SJCRH30 (cell line): ENCODE measurements at regions not wholly inside any gene's neighbourhood (a gene's known extent, or its start where the extent isn't known, plus 50 kb on each side); places are given as distances from the start of the nearest gene placed in this dataset.
"Not testable (repeated sequence)": the region's sequence is repeated elsewhere in the genome, so short reads cannot be mapped to it uniquely, and the experiment has no call there.

Source experiments
- DNase-seq, 2 experiments: peaks; one replicate each; pipeline ENCODE4 v3.0.0-alpha.2; 2015 to 2020
- H3K27ac ChIP-seq: fragments of 250-450 bp; sonication (Bioruptor Pico); 2 replicates; pipeline ENCODE4 v1.5.1; 2020; ENCODE audit warnings: mild to moderate bottlenecking, moderate library complexity
- H3K27me3 ChIP-seq: fragments of 250-450 bp; sonication (Bioruptor Pico); 2 replicates; pipeline ENCODE4 v1.5.1; 2020; ENCODE audit warnings: mild to moderate bottlenecking, moderate library complexity
- H3K36me3 ChIP-seq: fragments of 250-450 bp; sonication (Bioruptor Pico); 2 replicates; pipeline ENCODE4 v1.5.1; 2020; ENCODE audit warnings: mild to moderate bottlenecking, moderate library complexity
- H3K4me1 ChIP-seq: fragments of 250-450 bp; sonication (Bioruptor Pico); 2 replicates; pipeline ENCODE4 v1.5.1; 2020; ENCODE audit warnings: mild to moderate bottlenecking, moderate library complexity
- H3K4me3 ChIP-seq: fragments of 250-450 bp; sonication (Bioruptor Pico); 2 replicates; pipeline ENCODE4 v1.5.1; 2020; ENCODE audit warnings: mild to moderate bottlenecking, moderate library complexity
- H3K9me3 ChIP-seq: fragments of 250-450 bp; sonication (Bioruptor Pico); replicated peaks from 2 replicates; pipeline ENCODE4 v1.5.1; 2020; ENCODE audit warnings: mild to moderate bottlenecking, moderate library complexity

GRCh38 chr15:31221936-31222515 lies 104.6 kb upstream of the KLF13 start:
- Histone ChIP-seq H3K4me1 (peaks cover 18% of the 10 kb centered on the region), H3K4me3 (no peak overlapping the region), H3K9me3 (no peaks in the 10 kb centered on the region), H3K27ac (no peak overlapping the region), H3K27me3 (peaks cover 4% of the 10 kb centered on the region; the same call in 1 of the 2 replicates), H3K36me3 (no peaks in the 10 kb centered on the region)
- no peak for DNase-seq

- DNase-seq, result no peak
These were observed 103.8 kb upstream of the KLF13 start for GRCh38 chr15:31222773-31223341.

GRCh38 chr15:31223478-31224350 lies 102.9 kb upstream of the KLF13 start:
- Histone ChIP-seq H3K4me1 (peaks cover 18% of the 10 kb centered on the region), H3K9me3 (no peaks in the 10 kb centered on the region), H3K27ac (no peak overlapping the region), H3K36me3 (no peaks in the 10 kb centered on the region), H3K4me3 (peak overlapping the region; percentile 22), H3K27me3 (no peaks in the 10 kb centered on the region)
- peak; percentile 31 to 55 for DNase-seq

More at GRCh38 chr15:31222773-31223341, 103.8 kb upstream of the KLF13 start:
- Histone ChIP-seq H3K4me3 (no peak overlapping the region), H3K4me1 (peaks cover 18% of the 10 kb centered on the region), H3K27me3 (no peaks in the 10 kb centered on the region), H3K36me3 (no peaks in the 10 kb centered on the region), H3K9me3 (no peaks in the 10 kb centered on the region), H3K27ac (no peak overlapping the region)

GRCh38 chr15:31224661-31225060 lies 102.0 kb upstream of the KLF13 start:
- H3K27me3 ChIP-seq, H3K36me3 ChIP-seq, DNase-seq, H3K27ac ChIP-seq, H3K9me3 ChIP-seq, H3K4me3 ChIP-seq: not testable (repeated sequence)
- peaks cover 18% of the 10 kb centered on the region for H3K4me1 ChIP-seq

GRCh38 chr15:31225356-31225955 lies 101.2 kb upstream of the KLF13 start:
- peaks cover 18% of the 10 kb centered on the region for H3K4me1 ChIP-seq
- H3K36me3 ChIP-seq, result no peaks in the 10 kb centered on the region
- H3K4me3 ChIP-seq, result no peak overlapping the region
- DNase-seq, result no peak
- H3K27me3 ChIP-seq, result no peaks in the 10 kb centered on the region
- H3K9me3 ChIP-seq, result no peaks in the 10 kb centered on the region
- no peak overlapping the region for H3K27ac ChIP-seq

- Histone ChIP-seq H3K4me1 (peaks cover 18% of the 10 kb centered on the region), H3K36me3 (no peaks in the 10 kb centered on the region), H3K27me3 (no peaks in the 10 kb centered on the region), H3K9me3 (no peaks in the 10 kb centered on the region), H3K4me3 (no peak overlapping the region), H3K27ac (no peak overlapping the region)
- DNase-seq, result no peak
These were observed 100.6 kb upstream of the KLF13 start for GRCh38 chr15:31226021-31226420.

GRCh38 chr15:31227235-31227634 lies 99.4 kb upstream of the KLF13 start:
- no peaks in the 10 kb centered on the region for H3K36me3 ChIP-seq
- no peak overlapping the region for H3K4me3 ChIP-seq
- no peak overlapping the region for H3K27ac ChIP-seq
- H3K27me3 ChIP-seq, result no peaks in the 10 kb centered on the region
- H3K9me3 ChIP-seq, result no peaks in the 10 kb centered on the region
- peaks cover 15% of the 10 kb centered on the region for H3K4me1 ChIP-seq
- no peak for DNase-seq

GRCh38 chr15:31228011-31228484 lies 98.6 kb upstream of the KLF13 start:
- Histone ChIP-seq H3K27me3 (no peaks in the 10 kb centered on the region), H3K27ac (no peak overlapping the region), H3K4me1 (peaks cover 14% of the 10 kb centered on the region), H3K36me3 (no peaks in the 10 kb centered on the region), H3K9me3 (no peaks in the 10 kb centered on the region), H3K4me3 (no peak overlapping the region)
- DNase-seq, result no peak

GRCh38 chr15:31228980-31229826 lies 97.4 kb upstream of the KLF13 start:
- no peaks in the 10 kb centered on the region for H3K27me3 ChIP-seq
- H3K4me3 ChIP-seq, result no peak overlapping the region
- peaks cover 8% of the 10 kb centered on the region for H3K4me1 ChIP-seq
- H3K9me3 ChIP-seq, result no peaks in the 10 kb centered on the region
- no peaks in the 10 kb centered on the region for H3K36me3 ChIP-seq
- DNase-seq, result no peak
- H3K27ac ChIP-seq, result no peak overlapping the region

GRCh38 chr15:31230630-31231485 lies 95.8 kb upstream of the KLF13 start:
- DNase-seq, result no peak
- Histone ChIP-seq H3K9me3 (no peaks in the 10 kb centered on the region), H3K27ac (no peak overlapping the region), H3K4me3 (no peak overlapping the region), H3K27me3 (no peaks in the 10 kb centered on the region), H3K36me3 (no peaks in the 10 kb centered on the region), H3K4me1 (peaks cover 3% of the 10 kb centered on the region)

GRCh38 chr15:31234815-31235214 lies 91.8 kb upstream of the KLF13 start:
- Histone ChIP-seq H3K4me1 (peaks cover 19% of the 10 kb centered on the region), H3K36me3 (no peaks in the 10 kb centered on the region), H3K9me3 (no peaks in the 10 kb centered on the region), H3K27ac (no peak overlapping the region), H3K27me3 (no peaks in the 10 kb centered on the region), H3K4me3 (no peak overlapping the region)
- no peak for DNase-seq

GRCh38 chr15:31235311-31236183 lies 91.1 kb upstream of the KLF13 start:
- no peaks in the 10 kb centered on the region for H3K9me3 ChIP-seq
- peak overlapping the region; percentile 45 for H3K27ac ChIP-seq
- H3K4me1 ChIP-seq, result peaks cover 19% of the 10 kb centered on the region
- H3K4me3 ChIP-seq, result peak overlapping the region; percentile 49
- H3K36me3 ChIP-seq, result no peaks in the 10 kb centered on the region
- DNase-seq, result peak in 1 of 2 experiments; percentile 40
- H3K27me3 ChIP-seq, result no peaks in the 10 kb centered on the region
